B cell (primary cell): ENCODE measurements at regions not wholly inside any gene's neighbourhood (a gene's known extent, or its start where the extent isn't known, plus 50 kb on each side); places are given as distances from the start of the nearest gene placed in this dataset.

Experiments
- EZH2 ChIP-seq: IDR thresholded peaks from 2 replicates; pipeline ENCODE4 v1.6.1; 2012; ENCODE audit warnings: borderline replicate concordance, low read depth, mild to moderate bottlenecking, moderate library complexity, low read length; ENCODE audit not compliant: insufficient read depth, poor library complexity, severe bottlenecking
- TF ChIP-seq, protein P1 (sequence below): fragments of 200-600 bp; IDR thresholded peaks from one replicate; pipeline ENCODE4 v1.8.0; 2022; ENCODE audit warnings: antibody characterized with exemption, mild to moderate bottlenecking

DNA sequence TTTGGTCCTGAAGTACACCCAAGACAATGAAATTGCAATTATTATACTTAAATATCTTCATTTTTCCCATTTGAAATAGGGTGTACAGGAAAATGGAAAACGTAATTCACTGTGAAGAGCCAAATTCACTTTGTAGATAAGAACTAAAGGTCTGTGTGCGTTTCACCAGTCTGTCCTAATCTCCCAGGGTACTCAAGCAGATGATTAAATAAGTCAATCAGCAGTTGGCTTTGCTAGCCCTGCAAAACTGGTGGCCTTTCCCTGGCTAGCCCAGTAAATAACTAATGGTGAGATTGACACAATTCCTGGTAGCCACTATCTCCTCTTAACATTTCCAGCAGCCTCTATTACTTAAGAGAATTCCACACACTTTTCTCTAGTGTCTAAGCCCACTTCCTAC is 389.3 kb downstream of the TBL1XR1 start:
- TF ChIP-seq, protein P1, sequence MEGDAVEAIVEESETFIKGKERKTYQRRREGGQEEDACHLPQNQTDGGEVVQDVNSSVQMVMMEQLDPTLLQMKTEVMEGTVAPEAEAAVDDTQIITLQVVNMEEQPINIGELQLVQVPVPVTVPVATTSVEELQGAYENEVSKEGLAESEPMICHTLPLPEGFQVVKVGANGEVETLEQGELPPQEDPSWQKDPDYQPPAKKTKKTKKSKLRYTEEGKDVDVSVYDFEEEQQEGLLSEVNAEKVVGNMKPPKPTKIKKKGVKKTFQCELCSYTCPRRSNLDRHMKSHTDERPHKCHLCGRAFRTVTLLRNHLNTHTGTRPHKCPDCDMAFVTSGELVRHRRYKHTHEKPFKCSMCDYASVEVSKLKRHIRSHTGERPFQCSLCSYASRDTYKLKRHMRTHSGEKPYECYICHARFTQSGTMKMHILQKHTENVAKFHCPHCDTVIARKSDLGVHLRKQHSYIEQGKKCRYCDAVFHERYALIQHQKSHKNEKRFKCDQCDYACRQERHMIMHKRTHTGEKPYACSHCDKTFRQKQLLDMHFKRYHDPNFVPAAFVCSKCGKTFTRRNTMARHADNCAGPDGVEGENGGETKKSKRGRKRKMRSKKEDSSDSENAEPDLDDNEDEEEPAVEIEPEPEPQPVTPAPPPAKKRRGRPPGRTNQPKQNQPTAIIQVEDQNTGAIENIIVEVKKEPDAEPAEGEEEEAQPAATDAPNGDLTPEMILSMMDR = no peak
- TF ChIP-seq EZH2 = no peak
